SK-N-SH treated with all-trans-retinoic acid at 6 μM for 48 hours (cell line): ENCODE measurements at regions not wholly inside any gene's neighbourhood (a gene's known extent, or its start where the extent isn't known, plus 50 kb on each side); places are given as distances from the start of the nearest gene placed in this dataset.

Experiments
- ATAC-seq: fragments of 200-7000 bp; cut with Tn5 transposase; 3 replicates; pipeline ENCODE4 v1.9.1; 2020; ENCODE audit warnings: mild to moderate bottlenecking, moderate library complexity
- ARNTL ChIP-seq: fragments of 450-650 bp; formaldehyde crosslinking; IDR thresholded peaks from 2 replicates; pipeline ENCODE4 v1.5.0; 2020; ENCODE audit warnings: low read depth, mild to moderate bottlenecking, moderate library complexity, borderline replicate concordance
- BACH2 ChIP-seq: fragments of 250-450 bp; sonication (Bioruptor Pico); IDR thresholded peaks from 2 replicates; pipeline ENCODE4 v1.9.0; 2021; ENCODE audit warnings: mild to moderate bottlenecking, borderline replicate concordance
- CREB5 ChIP-seq: fragments of 250-450 bp; sonication (Bioruptor Pico); IDR thresholded peaks from 2 replicates; pipeline ENCODE4 v1.5.1; 2020; ENCODE audit warnings: low read depth, mild to moderate bottlenecking, moderate library complexity
- CSDC2 ChIP-seq: fragments of 250-450 bp; sonication (Bioruptor Pico); IDR thresholded peaks from 2 replicates; pipeline ENCODE4 v1.5.0; 2020; ENCODE audit warnings: mild to moderate bottlenecking, moderate library complexity
- CSRNP3 ChIP-seq: fragments of 250-450 bp; sonication (Bioruptor Pico); IDR thresholded peaks from 2 replicates; pipeline ENCODE4 v1.5.1; 2021; ENCODE audit warnings: mild to moderate bottlenecking, moderate library complexity
- ESRRG ChIP-seq: fragments of 250-450 bp; sonication (Bioruptor Pico); IDR thresholded peaks from 2 replicates; pipeline ENCODE4 v1.6.1; 2021; ENCODE audit warnings: mild to moderate bottlenecking
- GLIS3 ChIP-seq: fragments of 250-450 bp; sonication (Bioruptor Pico); IDR thresholded peaks from 2 replicates; pipeline ENCODE4 v1.5.0; 2020; ENCODE audit warnings: mild to moderate bottlenecking, moderate library complexity
- ISL1 ChIP-seq: fragments of 250-450 bp; sonication (Bioruptor Pico); IDR thresholded peaks from 2 replicates; pipeline ENCODE4 v2.1.2; 2022; ENCODE audit warnings: mild to moderate bottlenecking, moderate library complexity
- OSR1 ChIP-seq: fragments of 250-450 bp; sonication (Bioruptor Pico); IDR thresholded peaks from 2 replicates; pipeline ENCODE4 v1.8.0; 2022; ENCODE audit warnings: moderate library complexity, mild to moderate bottlenecking, inconsistent platforms
- PATZ1 ChIP-seq: fragments of 250-450 bp; sonication (Bioruptor Pico); IDR thresholded peaks from 2 replicates; pipeline ENCODE4 v1.8.0; 2020; ENCODE audit warnings: mild to moderate bottlenecking, moderate library complexity, borderline replicate concordance
- POU6F1 ChIP-seq: fragments of 250-450 bp; sonication (Bioruptor Pico); IDR thresholded peaks from 2 replicates; pipeline ENCODE4 v1.8.0; 2021; ENCODE audit warnings: low read depth, mild to moderate bottlenecking, moderate library complexity, borderline replicate concordance
- PPARA ChIP-seq: fragments of 250-450 bp; sonication (Bioruptor Pico); IDR thresholded peaks from 2 replicates; pipeline ENCODE4 v1.5.0; 2020; ENCODE audit warnings: mild to moderate bottlenecking, borderline replicate concordance
- RARB ChIP-seq: fragments of 250-450 bp; sonication (Bioruptor Pico); IDR thresholded peaks from 2 replicates; pipeline ENCODE4 v1.8.0; 2021; ENCODE audit warnings: mild to moderate bottlenecking, moderate library complexity
- TCF4 ChIP-seq: fragments of 250-450 bp; sonication (Bioruptor Pico); IDR thresholded peaks from 2 replicates; pipeline ENCODE4 v1.8.0; 2021; ENCODE audit warnings: mild to moderate bottlenecking, moderate library complexity, borderline replicate concordance
- TOX ChIP-seq: fragments of 250-450 bp; sonication (Bioruptor Pico); IDR thresholded peaks from 2 replicates; pipeline ENCODE4 v1.8.0; 2021; ENCODE audit warnings: mild to moderate bottlenecking, moderate library complexity, borderline replicate concordance
- TSHZ2 ChIP-seq: fragments of 250-450 bp; sonication (Bioruptor Pico); IDR thresholded peaks from 2 replicates; pipeline ENCODE4 v1.5.0; 2020; ENCODE audit warnings: mild to moderate bottlenecking, moderate library complexity
- ZC3H10 ChIP-seq: fragments of 250-450 bp; sonication (Bioruptor Pico); IDR thresholded peaks from 2 replicates; pipeline ENCODE4 v1.5.1; 2021; ENCODE audit warnings: mild to moderate bottlenecking, moderate library complexity
- ZFP3 ChIP-seq: fragments of 250-450 bp; sonication (Bioruptor Pico); IDR thresholded peaks from 2 replicates; pipeline ENCODE4 v1.5.0; 2020; ENCODE audit warnings: mild to moderate bottlenecking, moderate library complexity
- ZFP30 ChIP-seq: fragments of 450-650 bp; formaldehyde crosslinking; IDR thresholded peaks from 2 replicates; pipeline ENCODE4 v1.5.0; 2022; ENCODE audit warnings: mild to moderate bottlenecking, moderate library complexity
- ZNF565 ChIP-seq: fragments of 450-650 bp; formaldehyde crosslinking; conservative IDR thresholded peaks from 2 replicates; pipeline ENCODE4 v1.5.0; 2020; ENCODE audit warnings: low read depth, mild to moderate bottlenecking, moderate library complexity
- ZNF70 ChIP-seq: fragments of 450-650 bp; formaldehyde crosslinking; IDR thresholded peaks from 2 replicates; pipeline ENCODE4 v1.5.0; 2020; ENCODE audit warnings: mild to moderate bottlenecking, moderate library complexity
- ZNF8 ChIP-seq: fragments of 450-650 bp; formaldehyde crosslinking; IDR thresholded peaks from 2 replicates; pipeline ENCODE4 v1.5.0; 2020; ENCODE audit warnings: mild to moderate bottlenecking, moderate library complexity

- ATAC-seq, result no peak
- TF ChIP-seq OSR1 (CRISPR knock-in tag), result no peak
- TF ChIP-seq ZNF8 (CRISPR knock-in tag), result no peak
- no peak for TF ChIP-seq ZNF70 (CRISPR knock-in tag)
- TF ChIP-seq BACH2 (CRISPR knock-in tag), result no peak
- no peak for TF ChIP-seq CSRNP3 (CRISPR knock-in tag)
- no peak for TF ChIP-seq POU6F1 (CRISPR knock-in tag)
- no peak for TF ChIP-seq CSDC2 (CRISPR knock-in tag)
- no peak for TF ChIP-seq ESRRG (CRISPR knock-in tag)
- no peak for TF ChIP-seq ARNTL
- TF ChIP-seq ZNF565 (CRISPR knock-in tag), result no peak
- no peak for TF ChIP-seq PATZ1 (CRISPR knock-in tag)
These were observed 119.5 kb downstream of the XCL2 start for GRCh38 chr1:168424281-168424680.

GRCh38 chr1:168422203-168422847 is 121.5 kb downstream of the XCL2 start:
- no peak for ATAC-seq
- TF ChIP-seq ESRRG (CRISPR knock-in tag), result no peak
- TF ChIP-seq TCF4, result no peak
- no peak for TF ChIP-seq GLIS3 (CRISPR knock-in tag)
- no peak for TF ChIP-seq TSHZ2 (CRISPR knock-in tag)
- TF ChIP-seq ZFP3 (CRISPR knock-in tag), result no peak
- TF ChIP-seq CSRNP3 (CRISPR knock-in tag), result no peak
- TF ChIP-seq CSDC2 (CRISPR knock-in tag), result no peak
- TF ChIP-seq ZNF565 (CRISPR knock-in tag), result no peak
- no peak for TF ChIP-seq POU6F1 (CRISPR knock-in tag)
- no peak for TF ChIP-seq PPARA (CRISPR knock-in tag)
- no peak for TF ChIP-seq ISL1 (CRISPR knock-in tag)
- TF ChIP-seq, all 23 proteins: peak for 0

- ATAC-seq, result no peak
These were observed 122.3 kb downstream of the XCL2 start for GRCh38 chr1:168421399-168422004.

More at GRCh38 chr1:168421399-168422004, 122.3 kb downstream of the XCL2 start:
- TF ChIP-seq PPARA (CRISPR knock-in tag) (no peak), TOX (CRISPR knock-in tag) (no peak), GLIS3 (CRISPR knock-in tag) (no peak), CSDC2 (CRISPR knock-in tag) (no peak), BACH2 (CRISPR knock-in tag) (no peak), CREB5 (CRISPR knock-in tag) (no peak), ESRRG (CRISPR knock-in tag) (no peak), RARB (CRISPR knock-in tag) (no peak), ZFP30 (CRISPR knock-in tag) (no peak), ZC3H10 (CRISPR knock-in tag) (no peak), ZNF70 (CRISPR knock-in tag) (no peak), ISL1 (CRISPR knock-in tag) (no peak), TCF4 (no peak)
- TF ChIP-seq, all 23 proteins: peak for 0
